HG03280 (cell line): ENCODE measurements at regions not wholly inside any gene's neighbourhood (a gene's known extent, or its start where the extent isn't known, plus 50 kb on each side); places are given as distances from the start of the nearest gene placed in this dataset.
"Not testable (repeated sequence)": the region's sequence is repeated elsewhere in the genome, so short reads cannot be mapped to it uniquely, and the experiment has no call there.

Experiments used
- ATAC-seq: cut with Tn5 transposase; IDR thresholded peaks from one replicate; pipeline ENCODE4 v1.9.1; 2021; ENCODE audit warnings: mild to moderate bottlenecking, moderate library complexity; ENCODE audit not compliant: unreplicated experiment

DNA sequence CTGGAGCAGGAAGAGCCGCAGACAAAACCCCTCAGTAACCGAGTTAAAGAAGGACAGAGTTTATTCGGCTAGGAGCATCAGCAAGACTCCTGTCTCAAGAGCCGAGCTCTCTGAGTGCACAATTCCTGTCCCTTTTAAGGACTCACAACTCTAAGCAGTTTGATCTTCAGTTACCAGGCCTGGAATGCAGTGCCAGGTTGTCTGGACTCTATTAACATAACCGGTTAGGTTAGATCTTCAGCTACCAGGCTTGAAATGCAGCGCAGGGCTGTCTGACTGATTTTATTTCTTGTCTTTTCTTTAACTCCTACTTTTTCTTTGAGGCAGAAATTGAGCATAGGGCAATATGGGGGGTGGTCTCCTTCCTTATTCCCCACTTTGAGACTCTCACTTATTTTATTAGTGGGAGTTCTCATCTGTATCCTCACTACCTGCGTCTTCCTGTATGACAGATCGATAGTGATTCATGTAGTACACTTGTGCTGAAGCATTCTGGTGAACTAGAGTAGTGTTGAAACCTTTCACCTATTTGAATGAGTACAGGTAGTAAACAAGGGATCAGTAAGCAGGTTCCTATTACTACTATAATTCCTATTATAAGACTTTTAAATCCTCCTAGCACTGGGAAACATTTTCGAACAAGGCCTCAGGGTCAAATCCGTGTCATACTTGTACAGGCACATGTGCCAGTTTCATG, 325.0 kb downstream of the CGGBP1 start:
- no peak for ATAC-seq

DNA sequence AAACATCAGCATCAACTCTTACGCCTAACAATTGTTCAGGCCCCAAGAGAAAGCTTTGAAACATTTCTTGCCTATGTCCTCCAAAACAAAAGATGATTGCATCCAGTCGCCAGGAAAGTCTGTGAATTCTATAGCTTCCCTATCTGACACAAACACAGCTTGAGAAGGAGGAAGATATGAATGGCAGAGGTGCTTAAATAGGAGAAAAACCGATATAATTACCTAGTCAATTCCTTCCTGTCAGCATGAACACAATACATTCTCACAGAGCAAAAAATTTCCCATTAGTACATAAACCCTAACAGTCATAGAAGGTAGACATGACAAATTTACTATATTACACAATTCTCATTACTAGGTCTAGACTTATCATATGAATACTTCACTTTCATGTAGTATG, 326.5 kb downstream of the CGGBP1 start:
- ATAC-seq, result no peak

DNA sequence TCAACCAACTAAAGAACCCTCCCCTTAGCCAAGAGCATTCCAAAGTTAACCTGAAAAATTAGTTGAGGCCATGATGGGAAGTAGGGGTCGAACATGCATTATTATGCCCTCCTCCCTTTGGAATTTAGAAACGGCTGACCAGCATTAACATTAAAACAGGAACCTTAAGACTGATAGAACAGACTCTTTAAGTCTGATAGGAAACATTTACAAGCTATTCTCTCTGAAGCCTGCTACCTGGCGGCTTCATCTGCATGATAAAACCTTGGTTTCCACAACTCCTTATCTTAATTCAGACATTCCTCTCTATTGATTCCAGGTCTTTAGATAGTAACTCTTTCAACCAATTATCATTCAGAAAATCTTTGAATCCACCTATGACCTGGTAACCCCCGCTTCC, 331.0 kb downstream of the CGGBP1 start:
- ATAC-seq, result no peak

DNA sequence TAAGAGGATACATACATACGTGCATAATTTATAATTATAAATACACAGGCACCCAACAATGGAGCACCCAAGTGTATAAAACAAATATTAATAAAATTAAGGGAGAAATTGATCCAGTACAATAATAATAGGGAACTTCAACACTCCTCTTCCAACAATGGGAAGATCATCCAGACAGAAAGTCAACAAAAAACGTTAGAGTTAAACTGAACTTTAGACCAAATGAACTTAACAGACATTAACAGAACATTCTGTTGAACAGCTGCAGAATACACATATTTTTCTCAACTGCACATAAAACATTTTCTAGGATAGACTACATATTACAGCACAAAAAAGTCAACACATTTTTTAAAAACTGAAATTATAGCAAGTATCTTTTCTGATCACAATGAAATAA, 339.7 kb downstream of the CGGBP1 start:
- no peak for ATAC-seq

DNA sequence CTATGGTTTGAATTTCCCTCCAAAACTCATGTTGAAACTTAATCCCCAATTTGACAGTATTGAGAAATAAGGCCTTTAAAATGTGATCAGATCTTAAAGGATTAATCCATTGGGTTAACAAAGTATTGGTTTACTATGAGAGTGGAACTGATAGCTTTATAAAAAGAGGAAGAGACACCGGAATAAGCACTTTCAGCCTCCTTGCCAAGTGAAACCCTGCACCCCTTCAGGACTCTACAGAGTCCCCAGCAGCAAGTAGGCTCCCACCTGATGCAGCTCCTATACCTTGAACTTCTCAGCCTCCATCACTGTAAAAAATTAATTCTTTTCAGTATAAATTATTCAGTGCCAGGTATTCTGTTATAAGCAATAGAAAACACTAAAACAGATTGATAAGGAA, 348.3 kb downstream of the CGGBP1 start:
- no peak for ATAC-seq

DNA sequence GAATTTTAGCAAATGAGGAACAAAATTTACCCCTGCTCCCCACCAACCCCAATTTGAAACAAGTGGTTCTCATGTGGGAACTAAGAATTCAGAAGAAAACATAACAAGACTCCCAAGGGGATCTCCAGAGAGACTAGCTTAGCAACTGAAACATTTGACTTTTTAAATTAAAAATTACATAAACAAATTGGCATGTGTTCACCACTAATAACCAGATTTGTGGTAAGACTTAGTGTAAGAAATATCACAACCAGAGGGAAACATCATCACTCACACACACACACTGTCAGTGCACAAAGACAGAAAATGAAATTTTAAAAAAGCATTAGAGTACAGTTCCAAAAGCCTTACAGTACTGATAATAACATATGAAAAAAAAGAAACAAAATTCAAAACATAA, 348.8 kb downstream of the CGGBP1 start:
- no peak for ATAC-seq

DNA sequence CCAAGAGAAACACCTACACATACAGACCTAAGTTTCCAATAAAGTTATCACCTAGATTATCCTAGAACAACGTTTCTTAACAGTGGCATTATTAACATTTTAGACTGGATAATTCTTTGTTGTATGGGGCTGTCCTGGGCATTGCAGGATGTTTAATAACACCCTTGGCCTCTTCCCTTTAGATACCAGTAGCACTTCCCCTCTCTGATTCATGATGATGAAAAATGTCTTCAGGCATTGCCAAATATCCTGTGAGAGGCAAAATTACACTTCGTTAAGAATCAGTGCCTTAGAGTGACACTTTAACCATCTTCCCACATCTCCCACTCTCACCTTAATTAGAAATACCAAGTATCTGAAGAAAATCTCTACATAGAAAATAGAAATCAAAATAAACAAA, 352.6 kb downstream of the CGGBP1 start:
- no peak for ATAC-seq

DNA sequence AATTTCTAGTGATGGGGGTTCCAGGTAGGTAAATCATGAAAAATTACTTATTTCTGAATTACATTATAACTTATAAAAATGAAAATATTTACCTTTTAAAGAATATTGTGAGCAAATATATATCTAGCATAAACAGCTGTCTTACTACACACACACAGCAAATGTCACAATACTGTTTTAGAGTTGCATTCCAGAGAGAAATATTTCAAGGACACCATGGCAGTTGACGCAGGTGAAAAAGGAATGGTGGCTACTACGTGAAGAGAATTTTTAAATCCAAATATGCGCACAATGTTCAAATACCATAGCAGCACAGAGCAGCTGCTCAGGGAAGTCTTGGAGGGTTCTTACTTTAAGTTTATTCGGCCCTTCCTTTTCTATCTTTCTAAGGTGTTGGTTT, 356.2 kb downstream of the CGGBP1 start:
- ATAC-seq, result no peak

DNA sequence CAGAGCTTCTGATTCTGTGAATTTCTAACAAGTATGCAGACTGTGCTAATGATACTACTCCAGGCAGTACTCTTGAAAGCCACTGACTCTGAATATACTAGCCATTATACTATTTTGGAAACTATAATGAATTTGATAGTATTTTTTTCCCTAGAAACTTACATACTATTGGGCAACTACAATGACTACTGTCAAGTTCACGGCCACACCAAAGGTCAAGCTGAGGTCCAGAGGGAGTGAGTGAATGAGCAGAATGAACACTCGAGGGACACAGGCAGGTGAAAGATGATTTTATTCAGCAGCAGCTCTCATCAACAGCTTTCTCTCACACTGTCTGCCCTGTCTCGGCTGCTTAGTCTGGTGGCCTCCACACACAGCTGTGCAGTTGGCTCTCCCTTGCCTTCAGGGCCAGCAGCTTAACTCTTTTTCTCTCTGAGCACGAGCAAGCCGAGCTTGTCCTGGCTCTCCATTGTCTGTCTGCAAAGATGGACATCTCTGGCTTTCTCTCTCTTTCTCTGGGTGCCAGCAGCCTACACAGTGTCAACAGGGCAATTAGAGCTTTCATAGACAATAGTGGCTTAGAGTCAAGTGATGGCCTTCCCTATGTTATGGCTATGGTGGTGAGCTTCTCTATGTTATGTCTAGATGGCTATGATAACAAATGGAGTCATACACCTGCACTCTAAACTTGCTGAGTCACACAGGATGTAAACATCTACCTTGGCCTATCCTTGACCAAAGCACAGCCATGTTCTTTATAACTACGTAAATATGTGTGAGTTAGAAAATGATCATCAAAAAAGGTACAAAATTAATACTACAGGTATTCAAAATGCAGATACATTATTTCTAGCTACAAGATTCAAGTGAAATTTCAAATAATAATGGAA, 362.4 kb downstream of the CGGBP1 start:
- no peak for ATAC-seq

DNA sequence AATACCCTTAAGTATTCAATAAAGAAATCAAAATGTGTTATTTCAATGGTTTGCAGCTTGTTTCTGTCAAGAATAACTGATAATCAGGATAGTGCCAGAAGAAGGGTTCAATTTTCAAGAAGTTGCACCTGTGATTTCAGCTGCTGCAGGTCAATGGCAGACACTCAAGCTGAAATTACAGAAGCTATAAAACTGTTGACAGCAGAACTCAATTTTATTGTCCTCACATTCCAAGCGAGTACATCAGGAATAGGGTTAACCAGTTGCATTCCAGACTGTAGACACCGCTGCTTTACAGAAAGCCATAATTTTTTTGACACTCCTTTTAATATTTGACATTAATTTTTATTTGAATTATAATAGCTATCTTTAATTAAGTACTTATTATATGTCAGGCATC, 364.1 kb downstream of the CGGBP1 start:
- ATAC-seq, result no peak

DNA sequence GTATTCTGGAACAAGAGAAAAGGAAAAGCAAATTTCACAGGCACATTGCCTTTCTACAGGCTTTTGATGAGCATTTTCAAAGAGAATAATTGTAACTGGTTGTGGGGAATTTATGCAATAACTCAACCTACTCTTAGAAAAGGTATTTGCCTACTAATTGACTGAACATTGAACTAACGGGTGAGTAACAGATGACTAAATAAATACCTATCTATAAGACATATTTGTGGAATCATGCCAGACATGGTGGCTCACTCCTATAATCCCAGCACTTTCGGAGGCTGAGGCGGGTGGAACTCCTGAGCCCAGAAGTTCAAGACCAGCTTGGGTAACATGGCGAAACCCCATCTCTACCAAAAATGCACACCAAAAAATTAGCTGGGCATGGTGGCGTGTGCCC, 367.7 kb downstream of the CGGBP1 start:
- ATAC-seq, result no peak

DNA sequence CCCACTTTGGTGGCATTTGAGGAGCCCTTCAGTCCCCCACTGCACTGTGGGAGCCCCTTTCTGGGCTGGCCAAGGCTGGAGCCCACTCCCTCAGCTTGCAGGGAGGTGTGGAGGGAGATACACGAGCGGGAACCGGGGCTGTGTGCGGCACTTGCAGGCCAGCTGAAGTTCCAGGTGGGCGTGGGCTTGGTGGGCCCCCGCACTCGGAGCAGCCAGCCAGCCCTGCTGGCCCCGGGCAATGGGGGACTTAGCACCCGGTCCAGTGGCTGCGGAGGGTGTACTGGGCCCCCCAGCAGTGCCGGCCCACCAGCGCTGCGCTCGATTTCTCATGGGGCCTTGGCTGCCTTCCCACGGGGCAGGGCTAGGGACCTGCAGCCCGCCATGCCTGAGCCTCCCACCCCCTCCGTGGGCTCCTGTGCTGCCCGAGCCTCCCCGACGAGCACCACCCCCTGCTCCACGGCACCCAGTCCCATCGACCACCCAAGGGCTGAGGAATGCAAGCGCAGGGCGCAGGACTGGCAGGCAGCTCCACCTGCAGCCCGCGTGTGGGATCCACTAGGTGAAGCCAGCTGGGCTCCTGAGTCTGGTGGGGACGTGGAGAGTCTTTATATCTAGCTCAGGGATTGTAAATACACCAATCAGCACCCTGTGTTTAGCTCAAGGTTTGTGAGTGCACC, 379.7 kb downstream of the CGGBP1 start:
- not testable (repeated sequence) for ATAC-seq

DNA sequence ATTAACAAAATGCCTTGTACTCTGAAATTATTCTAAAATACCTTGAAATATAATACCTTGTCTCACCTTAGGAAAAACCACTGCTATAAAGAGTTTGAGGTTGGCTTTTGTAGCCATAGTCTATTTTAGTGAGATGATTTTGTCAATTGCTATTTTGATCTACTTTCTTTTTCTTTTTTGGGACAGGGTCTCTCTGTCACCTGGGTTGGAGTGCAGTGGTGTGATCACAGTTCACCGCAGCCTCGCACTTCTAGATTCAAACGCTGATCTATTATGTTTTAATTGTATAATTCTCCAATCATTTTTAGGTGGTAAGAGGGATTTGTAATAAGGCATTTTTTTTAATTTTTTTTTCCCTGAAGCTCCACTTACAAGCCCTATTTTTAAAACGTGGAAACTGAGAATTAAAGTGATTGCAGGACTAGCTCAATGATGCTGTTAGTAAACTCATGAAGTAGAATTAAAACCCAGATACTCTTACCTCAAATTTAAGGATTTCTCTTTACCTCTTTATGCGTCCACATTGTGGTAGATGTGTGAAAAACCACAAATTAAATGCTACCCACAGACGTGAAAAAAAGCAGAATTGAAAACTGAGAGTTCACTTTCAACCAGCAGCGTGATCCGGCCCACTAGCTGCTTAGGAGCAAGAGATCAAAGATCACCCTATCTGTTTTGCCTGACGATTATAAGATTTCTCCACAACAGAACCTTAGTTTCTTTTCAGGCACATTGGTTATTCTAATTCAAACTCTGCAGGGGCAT, 384.2 kb downstream of the CGGBP1 start:
- peak; percentile 99 for ATAC-seq

DNA sequence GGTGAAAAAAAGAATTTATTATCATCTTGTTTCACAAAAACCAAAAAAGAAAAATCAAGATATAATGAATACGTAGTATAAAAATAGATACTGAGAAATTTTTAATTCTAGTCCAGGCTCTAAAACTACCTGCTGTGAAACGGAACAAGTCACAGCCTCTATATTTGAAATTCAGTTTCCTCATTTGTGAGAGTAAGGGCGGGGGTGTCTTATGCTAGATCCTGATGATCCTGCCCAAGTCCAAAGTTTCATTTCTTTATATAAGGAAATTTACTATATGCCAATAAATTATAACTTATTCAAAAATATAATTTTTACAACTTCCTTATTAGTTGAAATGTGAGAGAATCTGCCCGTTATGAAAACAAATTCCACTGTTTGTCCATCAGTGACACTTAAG, 385.7 kb downstream of the CGGBP1 start:
- ATAC-seq, result no peak

DNA sequence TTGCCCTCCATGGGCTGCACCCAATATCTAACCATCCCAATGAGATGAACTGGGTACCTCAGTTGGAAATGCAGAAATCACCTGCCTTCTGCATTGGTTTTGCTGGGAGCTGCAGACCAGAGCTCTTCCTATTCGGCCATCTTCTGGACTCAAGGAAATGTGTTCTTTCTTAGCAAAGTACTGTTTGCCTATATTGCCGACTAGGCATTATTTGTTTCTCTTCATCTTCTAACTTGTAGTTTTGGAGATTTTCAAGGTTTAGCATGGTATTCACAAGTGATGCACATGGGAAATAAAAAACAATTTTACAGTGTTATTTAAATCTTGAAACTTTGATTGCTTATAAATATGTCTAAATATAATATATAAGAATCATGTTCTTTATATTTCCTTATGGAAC, 377.8 kb upstream of the POU1F1 start:
- no peak for ATAC-seq

DNA sequence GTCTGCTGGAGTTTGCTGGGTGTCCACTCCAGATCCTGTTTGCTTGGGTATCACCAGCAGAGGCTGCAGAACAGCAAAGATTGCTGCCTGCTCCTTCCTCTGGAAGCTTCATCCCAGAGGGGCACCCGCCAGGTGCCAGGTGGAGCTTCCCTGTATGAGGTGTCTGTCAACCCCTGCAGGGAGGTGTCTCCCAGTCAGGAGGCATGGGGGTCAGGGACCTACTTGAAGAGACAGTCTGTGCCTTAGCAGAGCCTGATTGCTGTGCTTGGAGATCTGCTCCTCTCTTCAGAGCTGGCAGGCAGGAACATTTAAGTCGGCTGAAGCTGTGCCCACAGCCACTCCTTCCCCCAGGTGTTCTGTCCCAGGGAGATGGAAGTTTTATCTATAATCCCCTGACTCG, 376.8 kb upstream of the POU1F1 start:
- not testable (repeated sequence) for ATAC-seq

DNA sequence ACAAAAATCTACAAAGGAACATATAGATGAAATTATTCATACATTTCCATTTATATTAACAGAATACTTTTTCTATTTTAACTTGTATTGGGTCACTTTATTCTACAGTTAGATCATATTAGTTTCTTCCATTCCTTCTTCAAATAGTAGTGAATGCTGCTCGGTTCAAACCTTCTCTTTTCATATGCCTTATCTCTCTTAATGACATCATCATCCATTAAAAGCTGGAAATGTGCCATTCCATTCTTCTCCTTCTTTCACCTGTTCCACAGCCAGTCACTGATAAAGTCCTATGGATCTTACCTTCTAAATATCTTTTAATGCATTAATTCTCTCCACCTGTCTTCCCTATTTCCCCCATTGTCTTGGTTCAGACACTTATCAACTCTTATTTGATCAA, 358.0 kb upstream of the POU1F1 start:
- no peak for ATAC-seq

DNA sequence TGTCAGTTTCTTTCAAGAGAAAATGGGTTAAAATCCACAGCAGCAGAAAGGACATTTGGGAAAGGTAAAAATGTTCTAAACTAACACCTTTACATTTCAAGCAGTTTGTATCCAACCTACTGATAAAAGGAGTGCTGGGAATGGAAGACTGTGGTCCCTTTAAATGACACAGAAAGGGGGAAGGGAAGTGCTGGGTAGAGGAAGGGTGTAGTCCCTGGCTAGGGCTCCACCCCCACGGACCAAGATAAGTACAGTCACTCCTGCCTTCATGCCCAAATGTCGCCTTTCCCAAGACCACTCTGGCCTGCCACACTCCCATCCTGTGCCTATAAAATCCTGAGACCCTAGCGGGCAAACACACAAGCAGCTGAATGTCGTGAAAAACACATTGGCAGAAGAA, 350.9 kb upstream of the POU1F1 start:
- no peak for ATAC-seq

DNA sequence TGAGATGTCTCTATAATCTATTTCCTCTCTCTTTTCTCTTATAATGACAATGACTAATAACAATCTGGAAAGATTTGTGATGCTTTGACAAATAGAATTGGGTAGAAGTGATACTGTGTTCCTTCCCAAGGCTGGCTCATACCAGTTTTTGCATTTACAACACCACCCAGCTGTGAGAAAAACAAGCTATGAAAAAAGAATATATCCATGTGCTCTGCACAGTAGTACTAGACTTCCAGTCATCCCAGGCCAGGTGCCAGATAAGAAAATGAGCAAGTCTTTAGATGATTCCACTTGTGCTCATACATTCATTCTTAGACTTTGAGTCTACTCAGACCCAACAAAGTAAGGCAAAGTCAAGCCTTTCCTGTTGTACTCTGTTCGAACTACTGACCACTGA, 350.2 kb upstream of the POU1F1 start:
- no peak for ATAC-seq

DNA sequence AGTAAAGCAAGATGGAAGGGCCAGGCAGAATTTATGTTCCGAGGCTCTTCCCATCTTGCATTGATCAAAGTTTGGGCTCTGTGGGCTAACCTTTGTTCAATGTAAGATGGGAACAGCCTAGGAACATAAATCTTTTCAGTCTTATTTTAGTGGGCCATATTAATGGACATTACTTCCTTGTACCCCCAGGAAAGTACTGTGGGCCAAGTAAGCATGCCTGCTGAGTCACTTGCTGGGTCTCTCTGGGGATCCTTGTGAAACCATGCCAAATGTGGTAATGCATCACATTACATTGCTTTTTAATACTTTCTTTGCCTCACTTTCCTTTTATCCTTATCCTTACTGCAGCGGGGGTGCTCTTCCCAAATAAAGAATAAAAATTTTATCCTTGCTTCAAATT, 349.5 kb upstream of the POU1F1 start:
- ATAC-seq, result no peak

DNA sequence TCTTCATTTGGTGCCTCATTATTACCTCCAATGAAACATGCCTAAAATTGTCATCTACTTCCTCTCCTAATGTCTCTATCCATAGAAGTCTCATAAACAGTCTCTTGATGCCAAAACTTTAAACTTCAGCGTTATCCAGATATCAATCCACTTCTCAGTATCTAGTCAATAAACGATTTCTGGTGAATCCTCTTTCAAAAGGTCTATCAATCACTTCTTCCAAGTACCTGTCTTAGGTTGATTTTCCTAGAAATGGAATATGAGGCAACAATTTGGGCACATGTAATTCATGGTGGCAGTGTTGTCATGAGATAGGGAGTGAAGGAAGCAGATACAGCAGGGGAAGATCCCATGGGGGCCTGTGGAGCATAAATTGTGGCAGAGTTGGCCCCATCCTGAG, 348.5 kb upstream of the POU1F1 start:
- ATAC-seq, result no peak
